PC-3 (cell line): ENCODE measurements at regions not wholly inside any gene's neighbourhood (a gene's known extent, or its start where the extent isn't known, plus 50 kb on each side); places are given as distances from the start of the nearest gene placed in this dataset.

Experiments used
- ATAC-seq: fragments of 200-7000 bp; cut with Tn5 transposase; 2 replicates; pipeline ENCODE4 v1.9.1; 2020; ENCODE audit warnings: mild to moderate bottlenecking, moderate library complexity
- BruUV-seq: library from RNA; stranded (reverse); fragments of 400-500 nt; replicated peaks from 2 replicates; lab custom pipeline; 2021; lab: Mats Ljungman, UMichigan
- CTCF ChIA-PET: fragments of 300-600 bp; sonication (Branson Sonifier 250); formaldehyde crosslinking; loops from one replicate; lab custom pipeline; 2022; ENCODE audit warnings: antibody characterized with exemption; lab: Charles Lee
- POLR2A ChIA-PET: fragments of 300-600 bp; sonication (Branson Sonifier 250); formaldehyde crosslinking; loops from one replicate; lab custom pipeline; 2022; ENCODE audit warnings: antibody characterized with exemption; ENCODE audit not compliant: unreplicated experiment; lab: Charles Lee
- DNase-seq: peaks from one replicate; pipeline ENCODE4 v3.0.0-alpha.2; 2015
- H2AFZ ChIP-seq: fragments of 300-600 bp; sonication (generic); 2 replicates; pipeline ENCODE4 v1.6.0; 2016; ENCODE audit warnings: antibody characterized with exemption, low read length
- H3F3A ChIP-seq: fragments of 300-600 bp; sonication (generic); one replicate; pipeline ENCODE4 v1.6.0; 2017; ENCODE audit warnings: antibody characterized with exemption, low read length, control low read depth, mild to moderate bottlenecking; ENCODE audit not compliant: unreplicated experiment
- H3K27ac ChIP-seq: fragments of 300-600 bp; sonication (generic); 2 replicates; pipeline ENCODE4 v1.5.1; 2016; ENCODE audit warnings: mild to moderate bottlenecking, low read length
- H3K27me3 ChIP-seq: fragments of 300-600 bp; sonication (generic); 2 replicates; pipeline ENCODE4 v1.6.1; 2016; ENCODE audit warnings: low read length, mixed read lengths
- H3K36me3 ChIP-seq: fragments of 300-600 bp; sonication (generic); 2 replicates; pipeline ENCODE4 v1.6.1; 2016; ENCODE audit warnings: low read depth, mixed run types, low read length, mixed read lengths
- H3K4me1 ChIP-seq: fragments of 300-600 bp; sonication (generic); 2 replicates; pipeline ENCODE4 v1.5.1; 2016; ENCODE audit warnings: low read length; ENCODE audit not compliant: insufficient read depth
- H3K4me2 ChIP-seq: fragments of 300-600 bp; sonication (generic); 2 replicates; pipeline ENCODE4 v1.6.0; 2016; ENCODE audit warnings: low read length
- H3K4me3 ChIP-seq: fragments of 300-600 bp; sonication (generic); 2 replicates; pipeline ENCODE4 v1.5.1; 2016; ENCODE audit warnings: mild to moderate bottlenecking, low read length, mixed read lengths
- H3K79me2 ChIP-seq: fragments of 300-600 bp; sonication (generic); 2 replicates; pipeline ENCODE4 v1.6.1; 2017; ENCODE audit warnings: low read length, mixed read lengths
- H3K9ac ChIP-seq: fragments of 300-600 bp; sonication (generic); 2 replicates; pipeline ENCODE4 v1.6.0; 2016; ENCODE audit warnings: mild to moderate bottlenecking, low read length
- H3K9me2 ChIP-seq: fragments of 300-600 bp; sonication (generic); replicated peaks from 2 replicates; pipeline ENCODE4 v1.6.1; 2016; ENCODE audit warnings: mixed run types, low read length, mixed read lengths
- H3K9me3 ChIP-seq: fragments of 300-600 bp; sonication (generic); 2 replicates; pipeline ENCODE4 v1.6.1; 2016; ENCODE audit warnings: low read length, mixed read lengths
- H4K20me1 ChIP-seq: fragments of 300-600 bp; sonication (generic); 2 replicates; pipeline ENCODE4 v1.6.1; 2016; ENCODE audit warnings: low read length, mixed read lengths
- EZH2 ChIP-seq: fragments of 300-600 bp; sonication (generic); IDR thresholded peaks from one replicate; pipeline ENCODE4 v1.6.1; 2017; ENCODE audit warnings: antibody characterized with exemption, mild to moderate bottlenecking, low read length; ENCODE audit not compliant: unreplicated experiment
- EZH2phosphoT487 ChIP-seq: fragments of 300-600 bp; sonication (generic); IDR thresholded peaks from 2 replicates; pipeline ENCODE4 v1.6.1; 2018; ENCODE audit warnings: mild to moderate bottlenecking, antibody characterized with exemption, low read length, borderline replicate concordance
- intact Hi-C: fragments of 100-400 bp; cut with micrococcal nuclease; formaldehyde crosslinking; loops from 2 replicates; pipeline ENCODE4 v1.9.0; 2023
- TF ChIP-seq, protein P1 (sequence below): fragments of 300-600 bp; sonication (generic); conservative IDR thresholded peaks from 2 replicates; pipeline ENCODE4 v1.5.1; 2017; ENCODE audit warnings: antibody characterized with exemption, low read depth, mild to moderate bottlenecking, low read length

DNA sequence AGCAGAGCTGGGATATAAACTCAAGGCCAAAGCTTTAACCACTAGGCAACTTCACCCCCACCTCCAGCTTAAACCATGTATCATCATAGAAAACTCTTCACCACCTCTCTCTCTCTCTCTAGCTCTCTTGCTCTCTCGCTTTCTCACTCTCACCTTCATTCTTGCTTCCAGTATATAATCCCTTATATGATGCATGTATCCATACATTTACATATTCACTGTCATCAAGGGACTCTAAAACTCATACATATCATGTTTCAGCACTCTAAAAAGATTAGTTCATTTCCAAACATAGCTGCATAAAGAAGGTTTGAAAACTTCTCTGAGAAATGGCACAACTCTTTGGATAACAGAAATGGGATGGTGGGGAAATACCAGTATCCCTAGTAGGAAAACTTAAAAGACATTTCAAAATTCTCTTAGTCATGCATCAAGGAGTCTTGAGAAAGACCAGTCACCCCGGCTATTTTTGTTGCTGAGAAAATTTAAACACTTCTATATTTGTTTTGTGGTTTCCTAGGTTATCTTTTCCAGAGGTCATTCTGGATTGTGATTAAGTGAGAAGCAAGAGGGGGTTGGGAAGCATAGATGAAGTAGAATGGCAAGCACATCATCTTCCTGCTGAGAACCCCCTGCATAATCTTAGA lies 447.8 kb upstream of the THBS1 start:
- Histone ChIP-seq H3K9me2 (no peaks in the 10 kb centered on the region), H4K20me1 (no peaks in the 10 kb centered on the region), H3K9me3 (no peaks in the 10 kb centered on the region), H3K79me2 (no peaks in the 10 kb centered on the region), H3K4me1 (peaks cover 63% of the 10 kb centered on the region), H3K9ac (no peak overlapping the region), H2AFZ (no peak overlapping the region), H3K4me3 (no peak overlapping the region), H3F3A (no peaks in the 10 kb centered on the region), H3K4me2 (no peak overlapping the region), H3K27me3 (no peaks in the 10 kb centered on the region), H3K36me3 (no peaks in the 10 kb centered on the region), H3K27ac (peak overlapping the region; percentile 31)
- DNase-seq (peak; percentile 46), ATAC-seq (no peak)
- TF ChIP-seq EZH2phosphoT487 (no peak), EZH2 (no peak)
- TF ChIP-seq, protein P1, sequence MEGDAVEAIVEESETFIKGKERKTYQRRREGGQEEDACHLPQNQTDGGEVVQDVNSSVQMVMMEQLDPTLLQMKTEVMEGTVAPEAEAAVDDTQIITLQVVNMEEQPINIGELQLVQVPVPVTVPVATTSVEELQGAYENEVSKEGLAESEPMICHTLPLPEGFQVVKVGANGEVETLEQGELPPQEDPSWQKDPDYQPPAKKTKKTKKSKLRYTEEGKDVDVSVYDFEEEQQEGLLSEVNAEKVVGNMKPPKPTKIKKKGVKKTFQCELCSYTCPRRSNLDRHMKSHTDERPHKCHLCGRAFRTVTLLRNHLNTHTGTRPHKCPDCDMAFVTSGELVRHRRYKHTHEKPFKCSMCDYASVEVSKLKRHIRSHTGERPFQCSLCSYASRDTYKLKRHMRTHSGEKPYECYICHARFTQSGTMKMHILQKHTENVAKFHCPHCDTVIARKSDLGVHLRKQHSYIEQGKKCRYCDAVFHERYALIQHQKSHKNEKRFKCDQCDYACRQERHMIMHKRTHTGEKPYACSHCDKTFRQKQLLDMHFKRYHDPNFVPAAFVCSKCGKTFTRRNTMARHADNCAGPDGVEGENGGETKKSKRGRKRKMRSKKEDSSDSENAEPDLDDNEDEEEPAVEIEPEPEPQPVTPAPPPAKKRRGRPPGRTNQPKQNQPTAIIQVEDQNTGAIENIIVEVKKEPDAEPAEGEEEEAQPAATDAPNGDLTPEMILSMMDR, result no peak
- intact Hi-C loops, result no loop called here
- ChIA-PET POLR2A (no interaction called here), CTCF (no interaction called here)
- BruUV-seq, result no TSS peak

DNA sequence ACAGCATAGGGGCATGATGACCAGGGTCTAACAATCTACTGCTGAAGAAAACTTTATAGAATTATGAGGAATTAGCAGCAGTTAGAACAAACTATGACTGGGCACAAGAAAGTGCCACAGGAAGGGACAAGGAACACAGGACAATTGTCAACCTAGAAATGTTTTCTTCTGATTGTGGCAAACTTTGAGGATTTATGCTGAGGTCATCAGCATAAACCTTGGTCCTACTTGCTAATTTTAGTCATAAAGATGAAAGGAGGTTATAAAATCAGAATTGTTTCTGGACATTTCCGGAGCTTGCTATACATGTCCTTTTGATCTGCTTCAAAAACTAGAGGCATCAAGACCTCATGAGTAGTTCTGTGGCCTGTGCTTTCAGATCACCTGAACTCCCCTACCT lies 446.6 kb upstream of the THBS1 start:
- Histone ChIP-seq H3K27ac (no peak overlapping the region), H3K9ac (no peak overlapping the region), H3K4me3 (no peak overlapping the region), H3K27me3 (no peaks in the 10 kb centered on the region), H3K36me3 (no peaks in the 10 kb centered on the region), H3K4me1 (peaks cover 55% of the 10 kb centered on the region), H3K9me3 (no peaks in the 10 kb centered on the region), H3F3A (no peaks in the 10 kb centered on the region), H2AFZ (no peak overlapping the region), H3K9me2 (no peaks in the 10 kb centered on the region), H3K4me2 (no peak overlapping the region), H3K79me2 (no peaks in the 10 kb centered on the region), H4K20me1 (no peaks in the 10 kb centered on the region)
- BruUV-seq, result no TSS peak
- intact Hi-C loops, result no loop called here
- TF ChIP-seq EZH2 (no peak), EZH2phosphoT487 (no peak)
- TF ChIP-seq, protein P1, result no peak
- no peak for DNase-seq
- no peak for ATAC-seq
- ChIA-PET POLR2A (no interaction called here), CTCF (no interaction called here)

DNA sequence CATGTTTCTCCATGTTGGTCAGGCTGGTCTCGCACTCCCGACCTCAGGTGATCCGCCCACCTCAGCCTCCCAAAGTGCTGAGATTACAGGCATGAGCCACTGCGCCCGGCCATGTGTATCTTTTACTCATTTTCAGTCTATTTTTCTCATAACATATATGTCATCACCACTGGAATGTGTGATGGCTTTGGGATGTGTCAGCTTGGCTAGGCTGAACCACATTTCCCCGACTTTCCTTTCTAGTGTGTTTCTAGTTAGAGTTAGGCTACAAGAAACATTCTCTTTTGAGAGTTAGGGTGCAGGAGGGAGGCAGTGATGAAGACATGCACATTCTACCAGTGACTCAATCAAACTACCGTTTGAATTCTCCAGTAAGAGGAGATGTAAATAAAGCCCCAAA lies 444.9 kb upstream of the THBS1 start:
- Histone ChIP-seq H3K4me3 (no peak overlapping the region), H3K9ac (no peak overlapping the region), H3K4me1 (peaks cover 54% of the 10 kb centered on the region), H3K9me2 (no peaks in the 10 kb centered on the region), H3F3A (no peaks in the 10 kb centered on the region), H2AFZ (no peak overlapping the region), H3K36me3 (no peaks in the 10 kb centered on the region), H3K9me3 (no peaks in the 10 kb centered on the region), H3K27ac (no peak overlapping the region), H3K79me2 (no peaks in the 10 kb centered on the region), H3K27me3 (no peaks in the 10 kb centered on the region), H3K4me2 (no peak overlapping the region), H4K20me1 (no peaks in the 10 kb centered on the region)
- ChIA-PET POLR2A (no interaction called here), CTCF (no interaction called here)
- no TSS peak for BruUV-seq
- ATAC-seq (no peak), DNase-seq (peak; percentile 22)
- TF ChIP-seq, protein P1, result no peak
- TF ChIP-seq EZH2phosphoT487, result no peak
- TF ChIP-seq EZH2, result no peak
- intact Hi-C loops, result no loop called here
